Type B pancreatic cell (in vitro differentiated cells): ENCODE measurements at regions not wholly inside any gene's neighbourhood (a gene's known extent, or its start where the extent isn't known, plus 50 kb on each side); places are given as distances from the start of the nearest gene placed in this dataset.

Source experiments
- DNase-seq: peaks from one replicate; pipeline ENCODE4 v3.0.0; 2021; ENCODE audit warnings: mixed read lengths; ENCODE audit not compliant: unreplicated experiment; ENCODE audit errors: extremely low spot score
- H3K27ac Mint-ChIP-seq: 2 replicates; pipeline ENCODE4 v1.8.0; 2021; ENCODE audit warnings: mild to moderate bottlenecking, mixed read lengths
- H3K27me3 Mint-ChIP-seq: 2 replicates; pipeline ENCODE4 v1.8.0; 2021; ENCODE audit warnings: mixed read lengths
- H3K36me3 Mint-ChIP-seq: 2 replicates; pipeline ENCODE4 v1.8.0; 2021; ENCODE audit warnings: mixed read lengths
- H3K4me1 Mint-ChIP-seq: one replicate; pipeline ENCODE4 v1.8.0; 2021; ENCODE audit warnings: mixed read lengths; ENCODE audit not compliant: unreplicated experiment
- H3K4me3 Mint-ChIP-seq: 2 replicates; pipeline ENCODE4 v1.8.0; 2021; ENCODE audit warnings: mild to moderate bottlenecking, mixed read lengths
- H3K9me3 Mint-ChIP-seq: 2 replicates; pipeline ENCODE4 v1.8.0; 2021; ENCODE audit warnings: mixed read lengths
- TF ChIP-seq, protein P1 (sequence below): fragments of 200-600 bp; sonication (generic); conservative IDR thresholded peaks from 2 replicates; pipeline ENCODE4 v1.5.0; 2021; ENCODE audit warnings: antibody characterized with exemption, mild to moderate bottlenecking

DNA sequence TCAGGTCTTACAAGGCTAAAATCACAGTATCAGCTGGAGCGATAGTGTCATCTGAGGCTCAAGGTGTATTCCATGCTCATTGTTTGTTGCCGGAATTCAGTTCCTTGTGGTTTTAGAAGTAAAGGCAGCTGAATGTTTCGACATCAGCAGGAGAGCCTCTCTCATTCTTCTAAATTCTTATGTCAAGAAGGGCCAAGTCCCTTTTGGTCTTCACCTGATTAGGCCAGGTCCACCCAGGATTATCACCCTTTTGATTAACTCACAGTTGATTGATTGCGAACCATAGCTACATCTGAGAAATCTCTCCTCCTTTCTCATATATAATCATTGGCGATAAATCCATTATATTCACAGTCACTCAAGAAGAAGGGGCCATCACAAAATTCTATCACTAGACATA, 806.7 kb upstream of the PRMT6 start:
- no peaks in the 10 kb centered on the region for H3K4me1 Mint-ChIP-seq
- TF ChIP-seq, protein P1, sequence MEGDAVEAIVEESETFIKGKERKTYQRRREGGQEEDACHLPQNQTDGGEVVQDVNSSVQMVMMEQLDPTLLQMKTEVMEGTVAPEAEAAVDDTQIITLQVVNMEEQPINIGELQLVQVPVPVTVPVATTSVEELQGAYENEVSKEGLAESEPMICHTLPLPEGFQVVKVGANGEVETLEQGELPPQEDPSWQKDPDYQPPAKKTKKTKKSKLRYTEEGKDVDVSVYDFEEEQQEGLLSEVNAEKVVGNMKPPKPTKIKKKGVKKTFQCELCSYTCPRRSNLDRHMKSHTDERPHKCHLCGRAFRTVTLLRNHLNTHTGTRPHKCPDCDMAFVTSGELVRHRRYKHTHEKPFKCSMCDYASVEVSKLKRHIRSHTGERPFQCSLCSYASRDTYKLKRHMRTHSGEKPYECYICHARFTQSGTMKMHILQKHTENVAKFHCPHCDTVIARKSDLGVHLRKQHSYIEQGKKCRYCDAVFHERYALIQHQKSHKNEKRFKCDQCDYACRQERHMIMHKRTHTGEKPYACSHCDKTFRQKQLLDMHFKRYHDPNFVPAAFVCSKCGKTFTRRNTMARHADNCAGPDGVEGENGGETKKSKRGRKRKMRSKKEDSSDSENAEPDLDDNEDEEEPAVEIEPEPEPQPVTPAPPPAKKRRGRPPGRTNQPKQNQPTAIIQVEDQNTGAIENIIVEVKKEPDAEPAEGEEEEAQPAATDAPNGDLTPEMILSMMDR, result no peak
- no peaks in the 10 kb centered on the region for H3K9me3 Mint-ChIP-seq

DNA sequence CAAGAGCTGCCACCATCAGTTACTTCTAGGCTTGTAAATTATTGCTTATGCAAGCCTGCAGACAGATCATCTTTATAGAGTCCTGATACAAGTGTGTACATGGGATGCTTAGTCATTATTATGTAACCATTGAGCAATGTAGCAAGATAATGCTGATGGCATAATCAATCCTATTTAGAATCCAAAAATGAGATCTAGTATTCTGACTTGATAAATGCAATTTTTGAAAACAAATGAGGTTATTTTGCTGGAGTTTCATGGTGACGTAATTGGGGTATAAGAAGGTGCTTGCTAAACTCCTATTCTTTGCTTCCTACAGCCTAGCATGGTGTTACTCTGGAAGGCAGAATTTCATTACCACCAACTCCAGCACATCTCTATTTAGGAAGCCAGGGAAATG, 801.7 kb upstream of the PRMT6 start:
- Mint-ChIP-seq H3K4me3 (no peak overlapping the region), H3K27me3 (no peaks in the 10 kb centered on the region), H3K27ac (no peak overlapping the region), H3K36me3 (no peaks in the 10 kb centered on the region), H3K4me1 (no peaks in the 10 kb centered on the region), H3K9me3 (no peaks in the 10 kb centered on the region)
- no peak for DNase-seq
- TF ChIP-seq, protein P1, result no peak

More for the DNA sequence above, 806.7 kb upstream of the PRMT6 start:
- no peak overlapping the region for H3K27ac Mint-ChIP-seq
- no peaks in the 10 kb centered on the region for H3K27me3 Mint-ChIP-seq
- no peak overlapping the region for H3K4me3 Mint-ChIP-seq
- no peak for DNase-seq
- H3K36me3 Mint-ChIP-seq, result no peaks in the 10 kb centered on the region

DNA sequence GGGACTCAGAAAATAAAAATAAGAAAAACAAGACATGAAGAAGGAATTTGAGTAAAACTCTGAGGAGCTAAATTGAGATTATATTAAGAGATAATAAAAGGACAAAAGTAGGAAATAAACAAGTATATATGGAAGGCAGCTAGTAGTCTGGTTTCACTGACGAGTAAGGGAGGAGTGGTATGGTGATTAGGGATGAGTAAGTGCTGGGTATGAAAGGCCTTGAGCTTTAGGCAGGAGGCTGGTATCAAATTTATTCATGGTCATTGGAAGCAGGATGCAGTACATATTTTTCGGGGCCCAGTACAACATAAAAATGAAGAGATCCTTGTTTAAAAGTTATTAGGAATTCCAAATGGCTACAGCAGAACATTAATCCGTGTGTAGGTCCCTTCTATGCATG, 789.7 kb upstream of the PRMT6 start:
- Mint-ChIP-seq H3K27ac (no peak overlapping the region), H3K4me1 (no peaks in the 10 kb centered on the region), H3K4me3 (no peak overlapping the region), H3K9me3 (no peaks in the 10 kb centered on the region), H3K27me3 (no peaks in the 10 kb centered on the region), H3K36me3 (no peaks in the 10 kb centered on the region)
- TF ChIP-seq, protein P1, result no peak
- no peak for DNase-seq

DNA sequence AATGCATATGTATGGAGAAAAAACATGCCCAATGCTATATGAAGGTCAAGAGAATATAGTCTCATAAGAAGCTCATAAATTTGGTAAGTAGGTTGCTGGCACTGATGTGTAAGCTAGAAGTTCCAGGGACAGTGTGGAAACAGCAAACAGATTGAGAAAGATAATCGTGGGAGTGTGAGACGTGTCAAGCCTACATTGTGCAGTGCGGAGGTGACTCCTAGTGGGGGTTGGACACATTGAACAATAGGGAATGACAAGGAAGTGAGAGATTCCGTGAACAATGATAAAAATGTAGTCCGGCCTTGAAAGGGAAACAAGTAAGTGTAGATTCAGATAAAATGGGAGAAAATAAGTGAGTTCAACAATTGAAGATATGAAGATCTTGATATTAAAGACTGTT, 788.4 kb upstream of the PRMT6 start:
- Mint-ChIP-seq H3K9me3 (no peaks in the 10 kb centered on the region), H3K4me3 (no peak overlapping the region), H3K36me3 (no peaks in the 10 kb centered on the region), H3K27ac (no peak overlapping the region), H3K4me1 (no peaks in the 10 kb centered on the region), H3K27me3 (no peaks in the 10 kb centered on the region)
- TF ChIP-seq, protein P1, result peak; percentile 60
- DNase-seq, result no peak

DNA sequence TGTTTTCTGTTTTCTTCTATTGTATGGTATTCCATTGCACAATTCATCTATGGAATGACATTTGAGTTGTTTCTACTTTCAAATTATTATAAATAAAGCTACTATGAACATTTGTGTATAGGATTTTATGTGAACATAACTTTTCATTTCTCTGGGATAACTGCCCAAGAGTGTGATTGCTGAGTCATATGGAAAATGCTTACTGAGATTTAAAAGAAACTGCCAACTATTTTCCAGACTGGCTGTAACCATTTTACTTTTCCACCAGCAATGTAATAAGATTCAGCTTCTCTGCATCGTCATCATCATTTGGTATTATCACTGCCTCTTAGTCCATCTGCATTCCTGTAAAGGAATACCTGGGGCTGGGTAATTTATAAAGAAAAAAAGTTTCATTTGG, 779.6 kb upstream of the PRMT6 start:
- H3K36me3 Mint-ChIP-seq, result no peaks in the 10 kb centered on the region
- H3K4me3 Mint-ChIP-seq, result no peak overlapping the region
- no peak for DNase-seq
- H3K27ac Mint-ChIP-seq, result no peak overlapping the region
- peaks cover 4% of the 10 kb centered on the region for H3K9me3 Mint-ChIP-seq
- H3K27me3 Mint-ChIP-seq, result no peaks in the 10 kb centered on the region
- H3K4me1 Mint-ChIP-seq, result no peaks in the 10 kb centered on the region
- TF ChIP-seq, protein P1, result no peak

DNA sequence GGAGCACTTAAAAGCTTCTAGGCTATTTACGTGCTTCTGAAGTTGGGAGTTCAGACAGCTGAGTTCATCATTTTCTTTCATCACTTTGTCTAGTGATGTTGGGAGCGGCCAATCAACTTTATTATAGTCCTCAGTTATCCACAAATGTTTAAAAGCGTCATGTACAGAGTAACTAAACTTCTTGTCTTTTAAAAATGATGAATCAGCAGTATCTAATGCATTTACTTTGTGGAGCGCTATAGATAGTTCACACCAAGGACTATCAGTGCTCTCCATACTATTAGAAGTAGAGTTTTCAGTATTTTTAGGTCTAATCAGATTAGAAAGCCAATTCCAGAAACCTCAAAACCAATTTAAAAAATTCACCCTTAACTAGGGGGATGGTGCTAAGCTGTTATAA, 778.7 kb upstream of the PRMT6 start:
- H3K9me3 Mint-ChIP-seq, result peaks cover 4% of the 10 kb centered on the region
- no peaks in the 10 kb centered on the region for H3K27me3 Mint-ChIP-seq
- H3K36me3 Mint-ChIP-seq, result no peaks in the 10 kb centered on the region
- DNase-seq, result no peak
- H3K4me3 Mint-ChIP-seq, result no peak overlapping the region
- no peaks in the 10 kb centered on the region for H3K4me1 Mint-ChIP-seq
- TF ChIP-seq, protein P1, result no peak
- H3K27ac Mint-ChIP-seq, result no peak overlapping the region
